ENCODE measurements at regions not wholly inside any gene's neighbourhood (a gene's known extent, or its start where the extent isn't known, plus 50 kb on each side); places are given as distances from the start of the nearest gene placed in this dataset.

- WGBS, 5 donors, result 71 to 83% (median 78%) methylated on average over 12 of the region's 12 CpGs
- TF ChIP-seq POLR2AphosphoS5 (IDR thresholded peaks at IDR 0.05) (no peak), CTCF (IDR thresholded peaks at IDR 0.05 in 8 of 11, conservative IDR thresholded peaks at IDR 0.05 in 3 of 11) (no peak), POLR2A (IDR thresholded peaks at IDR 0.05) (no peak)
- no peaks in the 10 kb centered on the region for H3K4me1 ChIP-seq
- intact Hi-C loops (cut with DNase I; ENCODE audit: low total_unique reads), result no loop called here
- no peak overlapping the region for H3K27ac ChIP-seq
- H3K9me3 ChIP-seq, result peaks cover 0 to 4% (median 0%) of the 10 kb centered on the region in 8 donors
- H3K27me3 ChIP-seq (replicated peaks in 1 of 7), result no peaks in the 10 kb centered on the region
- H3K36me3 ChIP-seq, result no peaks in the 10 kb centered on the region
- DNase-seq, result no peak
- no peak overlapping the region for H3K4me3 ChIP-seq
Measured at GRCh38 chr13:109309625-109310363, 476.6 kb downstream of the IRS2 start.

DNA sequence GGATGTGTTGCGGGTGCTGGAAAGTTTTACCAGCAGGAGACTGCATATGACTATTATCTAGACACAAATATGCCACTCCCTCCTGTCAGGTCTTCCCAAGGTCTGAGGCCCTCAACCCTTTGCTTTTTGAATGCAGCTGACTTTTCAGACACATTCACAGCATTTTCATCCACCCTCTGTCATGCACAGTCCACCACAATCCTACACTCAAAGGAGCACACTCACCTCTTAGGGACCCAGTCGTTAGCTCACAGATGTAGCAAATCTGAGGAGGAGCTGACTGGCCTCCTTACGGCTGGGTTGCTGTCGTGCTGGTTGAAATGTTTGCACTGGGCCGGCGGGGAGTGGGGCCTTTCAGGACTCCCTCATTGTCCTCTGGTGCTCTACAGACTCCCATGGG lies 479.4 kb downstream of the IRS2 start:
- Histone ChIP-seq H3K9me3 (peaks cover 0 to 4% (median 0%) of the 10 kb centered on the region in 8 donors), H3K36me3 (no peaks in the 10 kb centered on the region), H3K27ac (no peak overlapping the region), H3K4me1 (no peaks in the 10 kb centered on the region), H3K4me3 (no peak overlapping the region), H3K27me3 (replicated peaks in 1 of 7) (no peaks in the 10 kb centered on the region)
- 79 to 88% (median 79%) methylated on average over 6 of the region's 6 CpGs for WGBS, 5 donors
- DNase-seq, result no peak
- TF ChIP-seq POLR2AphosphoS5 (IDR thresholded peaks at IDR 0.05), result no peak
- TF ChIP-seq POLR2A (IDR thresholded peaks at IDR 0.05), result no peak
- TF ChIP-seq CTCF (IDR thresholded peaks at IDR 0.05 in 8 of 11, conservative IDR thresholded peaks at IDR 0.05 in 3 of 11), result no peak
- intact Hi-C loops (cut with DNase I; ENCODE audit: low total_unique reads), result no loop called here

DNA sequence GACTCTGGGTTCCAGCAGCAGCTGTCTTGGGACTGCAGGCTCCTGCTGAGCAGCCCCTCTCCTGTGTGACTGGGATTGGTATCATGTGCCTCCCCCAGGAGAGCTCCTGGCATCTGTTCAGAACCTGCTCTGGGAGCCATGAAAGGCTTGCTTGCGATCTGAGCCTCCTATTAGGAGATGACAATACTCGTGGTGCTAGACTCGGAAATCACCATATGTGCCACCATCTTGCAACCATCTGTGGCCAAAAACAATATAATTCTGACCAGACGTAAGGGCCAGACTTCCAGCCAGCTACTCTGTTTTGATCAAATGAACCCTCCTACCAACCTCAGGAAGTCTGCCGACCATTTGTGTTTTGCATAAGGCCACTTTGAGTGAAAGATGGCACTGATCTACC lies 484.7 kb downstream of the IRS2 start:
- TF ChIP-seq POLR2AphosphoS5 (IDR thresholded peaks at IDR 0.05) (no peak), POLR2A (IDR thresholded peaks at IDR 0.05) (no peak), CTCF (IDR thresholded peaks at IDR 0.05 in 8 of 11, conservative IDR thresholded peaks at IDR 0.05 in 3 of 11) (no peak)
- H3K36me3 ChIP-seq, result no peaks in the 10 kb centered on the region
- 77 to 97% (median 83%) methylated on average over 5 of the region's 5 CpGs for WGBS, 5 donors
- intact Hi-C loops (cut with DNase I; ENCODE audit: low total_unique reads), result no loop called here
- H3K27me3 ChIP-seq (replicated peaks in 1 of 7), result no peaks in the 10 kb centered on the region
- DNase-seq, result no peak
- no peaks in the 10 kb centered on the region for H3K4me1 ChIP-seq
- H3K27ac ChIP-seq, result no peak overlapping the region
- H3K9me3 ChIP-seq, result no peaks in the 10 kb centered on the region
- no peak overlapping the region for H3K4me3 ChIP-seq

DNA sequence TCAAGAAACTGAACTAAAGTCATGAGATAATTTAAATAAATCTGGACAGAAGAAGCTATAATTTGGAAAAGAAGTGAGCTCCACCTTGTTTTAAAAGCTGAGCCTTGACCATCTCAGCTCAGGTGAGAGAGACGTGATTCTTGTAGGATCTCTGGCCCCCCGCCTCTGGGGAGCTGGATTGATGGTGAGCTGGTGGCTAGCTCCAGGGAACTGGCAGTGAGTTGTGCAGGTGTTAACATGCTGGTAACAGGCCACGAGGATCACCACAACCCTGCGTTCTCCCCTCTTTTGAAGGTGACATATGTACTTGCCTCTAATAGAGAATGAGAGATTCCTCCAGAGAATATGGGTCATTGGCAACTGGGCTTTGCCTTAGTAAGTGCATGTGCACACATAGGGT lies 485.1 kb downstream of the IRS2 start:
- Histone ChIP-seq H3K4me3 (no peak overlapping the region), H3K4me1 (no peaks in the 10 kb centered on the region), H3K9me3 (peaks cover 0 to 1% (median 0%) of the 10 kb centered on the region in 8 donors), H3K36me3 (no peaks in the 10 kb centered on the region), H3K27ac (no peak overlapping the region), H3K27me3 (replicated peaks in 1 of 7) (no peaks in the 10 kb centered on the region)
- 68 to 89% (median 82%) methylated on average over 4 of the region's 4 CpGs for WGBS, 5 donors
- TF ChIP-seq POLR2A (IDR thresholded peaks at IDR 0.05), result no peak
- TF ChIP-seq POLR2AphosphoS5 (IDR thresholded peaks at IDR 0.05), result no peak
- TF ChIP-seq CTCF (IDR thresholded peaks at IDR 0.05 in 8 of 11, conservative IDR thresholded peaks at IDR 0.05 in 3 of 11), result no peak
- DNase-seq, result no peak
- intact Hi-C loops (cut with DNase I; ENCODE audit: low total_unique reads), result no loop called here

Data from spleen (tissue), 11 donors.